GM12878 (cell line): ENCODE measurements at regions not wholly inside any gene's neighbourhood (a gene's known extent, or its start where the extent isn't known, plus 50 kb on each side); places are given as distances from the start of the nearest gene placed in this dataset.

ENCODE experiments used
- ATF7 ChIP-seq: fragments of 450-650 bp; IDR thresholded peaks from 2 replicates; pipeline ENCODE4 v1.6.1; 2016; ENCODE audit warnings: low read depth, mild to moderate bottlenecking
- CREM ChIP-seq: IDR thresholded peaks from 2 replicates; pipeline ENCODE4 v1.6.1; 2014; ENCODE audit warnings: antibody characterized with exemption, low read depth
- FOXM1 ChIP-seq: IDR thresholded peaks from 2 replicates; pipeline ENCODE4 v1.6.1; 2012; ENCODE audit warnings: low read depth, mild to moderate bottlenecking, inconsistent platforms, low read length, moderate library complexity
- IKZF2 ChIP-seq, 2 experiments: fragments of 450-650 bp; IDR thresholded peaks; 2 replicates each; pipeline ENCODE4 v1.6.1; 2017; ENCODE audit warnings: mild to moderate bottlenecking in 2 of 2, moderate library complexity in 2 of 2
- NFIC ChIP-seq: IDR thresholded peaks from 2 replicates; pipeline ENCODE4 v1.6.1; 2012; ENCODE audit warnings: low read depth, mild to moderate bottlenecking, inconsistent platforms, low read length, moderate library complexity
- PML ChIP-seq: IDR thresholded peaks from 2 replicates; pipeline ENCODE4 v1.6.1; 2012; ENCODE audit warnings: low read length, inconsistent platforms
- POU2F2 ChIP-seq: IDR thresholded peaks from 3 replicates; pipeline ENCODE4 v1.6.1; 2011; ENCODE audit warnings: low read depth, mild to moderate bottlenecking, low read length, borderline replicate concordance
- SRF ChIP-seq, 2 experiments: IDR thresholded peaks; 2 replicates each; pipeline ENCODE4 v1.6.1; 2011; ENCODE audit warnings: low read depth in 2 of 2, low read length in 2 of 2, mild to moderate bottlenecking in 1 of 2, moderate library complexity in 1 of 2
- SUZ12 ChIP-seq: fragments of 200-600 bp; sonication (generic); IDR thresholded peaks from one replicate; pipeline ENCODE4 v1.6.1; 2018; ENCODE audit warnings: antibody characterized with exemption, mild to moderate bottlenecking; ENCODE audit not compliant: unreplicated experiment
- TCF7 ChIP-seq: IDR thresholded peaks from 2 replicates; pipeline ENCODE4 v1.6.1; 2014; ENCODE audit warnings: antibody characterized with exemption, borderline replicate concordance
- TF ChIP-seq, protein P1 (sequence below): fragments of 450-650 bp; IDR thresholded peaks from 2 replicates; pipeline ENCODE4 v1.6.1; 2016; ENCODE audit warnings: mild to moderate bottlenecking
- TF ChIP-seq, protein P2 (sequence below): fragments of 450-650 bp; formaldehyde crosslinking; IDR thresholded peaks from 2 replicates; pipeline ENCODE4 v1.4.0; 2020; ENCODE audit warnings: mild to moderate bottlenecking, moderate library complexity
- TF ChIP-seq, protein P3 (sequence below): fragments of 450-650 bp; IDR thresholded peaks from 2 replicates; pipeline ENCODE4 v1.6.1; 2017; ENCODE audit warnings: antibody characterized with exemption, mild to moderate bottlenecking, moderate library complexity
- TF ChIP-seq, protein P4 (sequence below): fragments of 450-650 bp; IDR thresholded peaks from 2 replicates; pipeline ENCODE4 v1.6.1; 2016; ENCODE audit warnings: mild to moderate bottlenecking
- TF ChIP-seq, protein P5 (sequence below): fragments of 450-650 bp; IDR thresholded peaks from 2 replicates; pipeline ENCODE4 v1.6.1; 2017; ENCODE audit warnings: mild to moderate bottlenecking
- TF ChIP-seq, protein P6 (sequence below): fragments of 450-650 bp; IDR thresholded peaks from 2 replicates; pipeline ENCODE4 v1.6.1; 2018; ENCODE audit warnings: borderline replicate concordance, mild to moderate bottlenecking; ENCODE audit not compliant: partially characterized antibody

DNA sequence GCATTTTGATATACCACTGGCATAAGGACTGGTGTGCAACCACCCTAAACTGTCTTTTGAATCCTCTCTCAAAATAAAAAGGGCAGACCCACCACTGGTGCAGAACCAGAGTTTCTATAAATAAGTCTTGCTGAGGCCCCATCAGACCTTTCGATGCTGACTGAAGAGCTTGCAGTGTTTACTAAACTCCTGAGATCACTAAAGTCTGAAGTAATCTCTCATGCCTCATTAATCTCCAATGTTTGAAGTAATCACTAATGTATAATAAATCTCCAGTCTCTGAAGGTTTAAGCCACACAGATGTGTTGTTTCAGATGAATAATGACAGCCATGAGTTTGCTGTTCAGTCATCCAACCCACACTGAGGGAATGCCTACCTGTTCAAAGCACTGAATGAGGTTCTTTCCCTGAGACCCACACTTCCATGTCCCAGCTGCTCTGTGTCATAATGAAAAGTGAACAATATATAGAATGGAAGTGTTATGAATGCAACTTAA, 50.6 kb upstream of the DEUP1 start (continued):
- TF ChIP-seq SRF (IDR thresholded peaks at IDR 0.05; ENCODE audit: low read depth in 2 of 2, low read length in 2 of 2) (0 out of 4 replicates have a peak, but pooled peaks of 1 of the 2 experiments have one; percentile 22), SUZ12 (no peak), NFIC (peak; percentile 96), PML (peak; percentile 32; the same call in 1 of the 2 replicates), CREM (peak; percentile 72), POU2F2 (no peak), TCF7 (peak; percentile 81), FOXM1 (peak; percentile 93), ATF7 (0 out of 2 replicates have a peak, but pooled peaks have one; percentile 31), IKZF2 (IDR thresholded peaks at IDR 0.05) (peak in 1 of 2 experiments; percentile 43; a peak in 1 of 4 replicates)
- TF ChIP-seq, protein P1, sequence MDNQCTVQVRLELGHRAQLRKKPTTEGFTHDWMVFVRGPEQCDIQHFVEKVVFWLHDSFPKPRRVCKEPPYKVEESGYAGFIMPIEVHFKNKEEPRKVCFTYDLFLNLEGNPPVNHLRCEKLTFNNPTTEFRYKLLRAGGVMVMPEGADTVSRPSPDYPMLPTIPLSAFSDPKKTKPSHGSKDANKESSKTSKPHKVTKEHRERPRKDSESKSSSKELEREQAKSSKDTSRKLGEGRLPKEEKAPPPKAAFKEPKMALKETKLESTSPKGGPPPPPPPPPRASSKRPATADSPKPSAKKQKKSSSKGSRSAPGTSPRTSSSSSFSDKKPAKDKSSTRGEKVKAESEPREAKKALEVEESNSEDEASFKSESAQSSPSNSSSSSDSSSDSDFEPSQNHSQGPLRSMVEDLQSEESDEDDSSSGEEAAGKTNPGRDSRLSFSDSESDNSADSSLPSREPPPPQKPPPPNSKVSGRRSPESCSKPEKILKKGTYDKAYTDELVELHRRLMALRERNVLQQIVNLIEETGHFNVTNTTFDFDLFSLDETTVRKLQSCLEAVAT, result no peak
- TF ChIP-seq, protein P2, sequence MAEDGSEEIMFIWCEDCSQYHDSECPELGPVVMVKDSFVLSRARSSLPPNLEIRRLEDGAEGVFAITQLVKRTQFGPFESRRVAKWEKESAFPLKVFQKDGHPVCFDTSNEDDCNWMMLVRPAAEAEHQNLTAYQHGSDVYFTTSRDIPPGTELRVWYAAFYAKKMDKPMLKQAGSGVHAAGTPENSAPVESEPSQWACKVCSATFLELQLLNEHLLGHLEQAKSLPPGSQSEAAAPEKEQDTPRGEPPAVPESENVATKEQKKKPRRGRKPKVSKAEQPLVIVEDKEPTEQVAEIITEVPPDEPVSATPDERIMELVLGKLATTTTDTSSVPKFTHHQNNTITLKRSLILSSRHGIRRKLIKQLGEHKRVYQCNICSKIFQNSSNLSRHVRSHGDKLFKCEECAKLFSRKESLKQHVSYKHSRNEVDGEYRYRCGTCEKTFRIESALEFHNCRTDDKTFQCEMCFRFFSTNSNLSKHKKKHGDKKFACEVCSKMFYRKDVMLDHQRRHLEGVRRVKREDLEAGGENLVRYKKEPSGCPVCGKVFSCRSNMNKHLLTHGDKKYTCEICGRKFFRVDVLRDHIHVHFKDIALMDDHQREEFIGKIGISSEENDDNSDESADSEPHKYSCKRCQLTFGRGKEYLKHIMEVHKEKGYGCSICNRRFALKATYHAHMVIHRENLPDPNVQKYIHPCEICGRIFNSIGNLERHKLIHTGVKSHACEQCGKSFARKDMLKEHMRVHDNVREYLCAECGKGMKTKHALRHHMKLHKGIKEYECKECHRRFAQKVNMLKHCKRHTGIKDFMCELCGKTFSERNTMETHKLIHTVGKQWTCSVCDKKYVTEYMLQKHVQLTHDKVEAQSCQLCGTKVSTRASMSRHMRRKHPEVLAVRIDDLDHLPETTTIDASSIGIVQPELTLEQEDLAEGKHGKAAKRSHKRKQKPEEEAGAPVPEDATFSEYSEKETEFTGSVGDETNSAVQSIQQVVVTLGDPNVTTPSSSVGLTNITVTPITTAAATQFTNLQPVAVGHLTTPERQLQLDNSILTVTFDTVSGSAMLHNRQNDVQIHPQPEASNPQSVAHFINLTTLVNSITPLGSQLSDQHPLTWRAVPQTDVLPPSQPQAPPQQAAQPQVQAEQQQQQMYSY (CRISPR knock-in tag), result no peak
- TF ChIP-seq, protein P3, sequence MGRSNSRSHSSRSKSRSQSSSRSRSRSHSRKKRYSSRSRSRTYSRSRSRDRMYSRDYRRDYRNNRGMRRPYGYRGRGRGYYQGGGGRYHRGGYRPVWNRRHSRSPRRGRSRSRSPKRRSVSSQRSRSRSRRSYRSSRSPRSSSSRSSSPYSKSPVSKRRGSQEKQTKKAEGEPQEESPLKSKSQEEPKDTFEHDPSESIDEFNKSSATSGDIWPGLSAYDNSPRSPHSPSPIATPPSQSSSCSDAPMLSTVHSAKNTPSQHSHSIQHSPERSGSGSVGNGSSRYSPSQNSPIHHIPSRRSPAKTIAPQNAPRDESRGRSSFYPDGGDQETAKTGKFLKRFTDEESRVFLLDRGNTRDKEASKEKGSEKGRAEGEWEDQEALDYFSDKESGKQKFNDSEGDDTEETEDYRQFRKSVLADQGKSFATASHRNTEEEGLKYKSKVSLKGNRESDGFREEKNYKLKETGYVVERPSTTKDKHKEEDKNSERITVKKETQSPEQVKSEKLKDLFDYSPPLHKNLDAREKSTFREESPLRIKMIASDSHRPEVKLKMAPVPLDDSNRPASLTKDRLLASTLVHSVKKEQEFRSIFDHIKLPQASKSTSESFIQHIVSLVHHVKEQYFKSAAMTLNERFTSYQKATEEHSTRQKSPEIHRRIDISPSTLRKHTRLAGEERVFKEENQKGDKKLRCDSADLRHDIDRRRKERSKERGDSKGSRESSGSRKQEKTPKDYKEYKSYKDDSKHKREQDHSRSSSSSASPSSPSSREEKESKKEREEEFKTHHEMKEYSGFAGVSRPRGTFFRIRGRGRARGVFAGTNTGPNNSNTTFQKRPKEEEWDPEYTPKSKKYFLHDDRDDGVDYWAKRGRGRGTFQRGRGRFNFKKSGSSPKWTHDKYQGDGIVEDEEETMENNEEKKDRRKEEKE, result no peak
- TF ChIP-seq, protein P4, sequence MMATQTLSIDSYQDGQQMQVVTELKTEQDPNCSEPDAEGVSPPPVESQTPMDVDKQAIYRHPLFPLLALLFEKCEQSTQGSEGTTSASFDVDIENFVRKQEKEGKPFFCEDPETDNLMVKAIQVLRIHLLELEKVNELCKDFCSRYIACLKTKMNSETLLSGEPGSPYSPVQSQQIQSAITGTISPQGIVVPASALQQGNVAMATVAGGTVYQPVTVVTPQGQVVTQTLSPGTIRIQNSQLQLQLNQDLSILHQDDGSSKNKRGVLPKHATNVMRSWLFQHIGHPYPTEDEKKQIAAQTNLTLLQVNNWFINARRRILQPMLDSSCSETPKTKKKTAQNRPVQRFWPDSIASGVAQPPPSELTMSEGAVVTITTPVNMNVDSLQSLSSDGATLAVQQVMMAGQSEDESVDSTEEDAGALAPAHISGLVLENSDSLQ, result peak; percentile 40
- TF ChIP-seq, protein P5, sequence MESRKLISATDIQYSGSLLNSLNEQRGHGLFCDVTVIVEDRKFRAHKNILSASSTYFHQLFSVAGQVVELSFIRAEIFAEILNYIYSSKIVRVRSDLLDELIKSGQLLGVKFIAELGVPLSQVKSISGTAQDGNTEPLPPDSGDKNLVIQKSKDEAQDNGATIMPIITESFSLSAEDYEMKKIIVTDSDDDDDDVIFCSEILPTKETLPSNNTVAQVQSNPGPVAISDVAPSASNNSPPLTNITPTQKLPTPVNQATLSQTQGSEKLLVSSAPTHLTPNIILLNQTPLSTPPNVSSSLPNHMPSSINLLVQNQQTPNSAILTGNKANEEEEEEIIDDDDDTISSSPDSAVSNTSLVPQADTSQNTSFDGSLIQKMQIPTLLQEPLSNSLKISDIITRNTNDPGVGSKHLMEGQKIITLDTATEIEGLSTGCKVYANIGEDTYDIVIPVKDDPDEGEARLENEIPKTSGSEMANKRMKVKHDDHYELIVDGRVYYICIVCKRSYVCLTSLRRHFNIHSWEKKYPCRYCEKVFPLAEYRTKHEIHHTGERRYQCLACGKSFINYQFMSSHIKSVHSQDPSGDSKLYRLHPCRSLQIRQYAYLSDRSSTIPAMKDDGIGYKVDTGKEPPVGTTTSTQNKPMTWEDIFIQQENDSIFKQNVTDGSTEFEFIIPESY, result no peak
- TF ChIP-seq, protein P6, sequence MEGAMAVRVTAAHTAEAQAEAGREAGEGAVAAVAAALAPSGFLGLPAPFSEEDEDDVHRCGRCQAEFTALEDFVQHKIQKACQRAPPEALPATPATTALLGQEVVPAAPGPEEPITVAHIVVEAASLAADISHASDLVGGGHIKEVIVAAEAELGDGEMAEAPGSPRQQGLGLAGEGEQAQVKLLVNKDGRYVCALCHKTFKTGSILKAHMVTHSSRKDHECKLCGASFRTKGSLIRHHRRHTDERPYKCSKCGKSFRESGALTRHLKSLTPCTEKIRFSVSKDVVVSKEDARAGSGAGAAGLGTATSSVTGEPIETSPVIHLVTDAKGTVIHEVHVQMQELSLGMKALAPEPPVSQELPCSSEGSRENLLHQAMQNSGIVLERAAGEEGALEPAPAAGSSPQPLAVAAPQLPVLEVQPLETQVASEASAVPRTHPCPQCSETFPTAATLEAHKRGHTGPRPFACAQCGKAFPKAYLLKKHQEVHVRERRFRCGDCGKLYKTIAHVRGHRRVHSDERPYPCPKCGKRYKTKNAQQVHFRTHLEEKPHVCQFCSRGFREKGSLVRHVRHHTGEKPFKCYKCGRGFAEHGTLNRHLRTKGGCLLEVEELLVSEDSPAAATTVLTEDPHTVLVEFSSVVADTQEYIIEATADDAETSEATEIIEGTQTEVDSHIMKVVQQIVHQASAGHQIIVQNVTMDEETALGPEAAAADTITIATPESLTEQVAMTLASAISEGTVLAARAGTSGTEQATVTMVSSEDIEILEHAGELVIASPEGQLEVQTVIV, result no peak
